ENCODE measurements at regions not wholly inside any gene's neighbourhood (a gene's known extent, or its start where the extent isn't known, plus 50 kb on each side); places are given as distances from the start of the nearest gene placed in this dataset.
"Not testable (repeated sequence)": the region's sequence is repeated elsewhere in the genome, so short reads cannot be mapped to it uniquely, and the experiment has no call there.

- DNase-seq (ENCODE audit: low read depth in 2 of 2) = no peak
These were observed 231.7 kb upstream of the PRKD1 start for GRCh38 chr14:30159374-30159773.

GRCh38 chr14:30160608-30161007 is 233.0 kb upstream of the PRKD1 start:
- DNase-seq (ENCODE audit: low read depth in 2 of 2) = no peak

GRCh38 chr14:30162066-30162465 is 234.4 kb upstream of the PRKD1 start:
- no peak for DNase-seq (ENCODE audit: low read depth in 2 of 2)

- no peak for DNase-seq (ENCODE audit: low read depth in 2 of 2)
These were observed 237.6 kb upstream of the PRKD1 start for GRCh38 chr14:30165255-30165654.

GRCh38 chr14:30177781-30178180 is 250.1 kb upstream of the PRKD1 start:
- DNase-seq (ENCODE audit: low read depth in 2 of 2) = no peak

- no peak for DNase-seq (ENCODE audit: low read depth in 2 of 2)
These were observed 251.9 kb upstream of the PRKD1 start for GRCh38 chr14:30179381-30180130.

- no peak for DNase-seq (ENCODE audit: low read depth in 2 of 2)
These were observed 252.6 kb upstream of the PRKD1 start for GRCh38 chr14:30180219-30180618.

GRCh38 chr14:30185832-30186231 is 258.2 kb upstream of the PRKD1 start:
- DNase-seq (ENCODE audit: low read depth in 2 of 2) = no peak

- DNase-seq (ENCODE audit: low read depth in 2 of 2) = no peak
These were observed 264.1 kb upstream of the PRKD1 start for GRCh38 chr14:30191639-30192279.

- no peak for DNase-seq (ENCODE audit: low read depth in 2 of 2)
These were observed 265.5 kb upstream of the PRKD1 start for GRCh38 chr14:30193101-30193500.

GRCh38 chr14:30193845-30194501 is 266.3 kb upstream of the PRKD1 start:
- DNase-seq (ENCODE audit: low read depth in 2 of 2) = no peak

GRCh38 chr14:30194741-30195148 is 267.1 kb upstream of the PRKD1 start:
- no peak for DNase-seq (ENCODE audit: low read depth in 2 of 2)

GRCh38 chr14:30195941-30196340 is 268.3 kb upstream of the PRKD1 start:
- DNase-seq (ENCODE audit: low read depth in 2 of 2) = no peak

- no peak for DNase-seq (ENCODE audit: low read depth in 2 of 2)
These were observed 269.2 kb upstream of the PRKD1 start for GRCh38 chr14:30196861-30197260.

- not testable (repeated sequence) for DNase-seq (ENCODE audit: low read depth in 2 of 2)
These were observed 271.1 kb upstream of the PRKD1 start for GRCh38 chr14:30198720-30199119.

GRCh38 chr14:30204431-30204980 is 276.9 kb upstream of the PRKD1 start:
- no peak for DNase-seq (ENCODE audit: low read depth in 2 of 2)

GRCh38 chr14:30209136-30209535 is 281.5 kb upstream of the PRKD1 start:
- DNase-seq (ENCODE audit: low read depth in 2 of 2) = no peak

- no peak for DNase-seq (ENCODE audit: low read depth in 2 of 2)
These were observed 283.0 kb upstream of the PRKD1 start for GRCh38 chr14:30210630-30211029.

GRCh38 chr14:30211326-30211725 is 283.7 kb upstream of the PRKD1 start:
- DNase-seq (ENCODE audit: low read depth in 2 of 2) = no peak

GRCh38 chr14:30214014-30214413 is 286.4 kb upstream of the PRKD1 start:
- DNase-seq (ENCODE audit: low read depth in 2 of 2) = no peak

- no peak for DNase-seq (ENCODE audit: low read depth in 2 of 2)
These were observed 286.9 kb upstream of the PRKD1 start for GRCh38 chr14:30214461-30215090.

GRCh38 chr14:30218907-30219306 is 291.3 kb upstream of the PRKD1 start:
- DNase-seq (ENCODE audit: low read depth in 2 of 2) = no peak
